WERI-Rb-1 (cell line): ENCODE measurements at regions not wholly inside any gene's neighbourhood (a gene's known extent, or its start where the extent isn't known, plus 50 kb on each side); places are given as distances from the start of the nearest gene placed in this dataset.
A peak's percentile ranks its signal among the peaks of the same experiment; 100 is the strongest.

Experiments
- DNase-seq: peaks from one replicate; pipeline ENCODE4 v3.0.0-alpha.2; 2020
- H3K27ac ChIP-seq: fragments of 250-450 bp; sonication (Bioruptor Pico); 2 replicates; pipeline ENCODE4 v1.5.1; 2020; ENCODE audit warnings: mild to moderate bottlenecking, moderate library complexity
- H3K27me3 ChIP-seq: fragments of 250-450 bp; sonication (Bioruptor Pico); 2 replicates; pipeline ENCODE4 v1.5.1; 2021; ENCODE audit warnings: mild to moderate bottlenecking, low read depth, moderate library complexity; ENCODE audit not compliant: insufficient read depth, severe bottlenecking
- H3K36me3 ChIP-seq: fragments of 250-450 bp; sonication (Bioruptor Pico); 2 replicates; pipeline ENCODE4 v1.5.1; 2020; ENCODE audit warnings: mild to moderate bottlenecking, moderate library complexity
- H3K4me3 ChIP-seq: 2 replicates; pipeline ENCODE4 v1.5.1; 2011; ENCODE audit warnings: low read depth, mild to moderate bottlenecking, control low read depth, low read length
- H3K9me3 ChIP-seq: fragments of 250-450 bp; sonication (Bioruptor Pico); 2 replicates; pipeline ENCODE4 v1.5.1; 2021; ENCODE audit warnings: mild to moderate bottlenecking, moderate library complexity; ENCODE audit not compliant: severe bottlenecking
- CTCF ChIP-seq: IDR thresholded peaks from 2 replicates; pipeline ENCODE4 v1.5.1; 2011; ENCODE audit warnings: low read depth, mild to moderate bottlenecking, control low read depth, inconsistent platforms, low read length

DNA sequence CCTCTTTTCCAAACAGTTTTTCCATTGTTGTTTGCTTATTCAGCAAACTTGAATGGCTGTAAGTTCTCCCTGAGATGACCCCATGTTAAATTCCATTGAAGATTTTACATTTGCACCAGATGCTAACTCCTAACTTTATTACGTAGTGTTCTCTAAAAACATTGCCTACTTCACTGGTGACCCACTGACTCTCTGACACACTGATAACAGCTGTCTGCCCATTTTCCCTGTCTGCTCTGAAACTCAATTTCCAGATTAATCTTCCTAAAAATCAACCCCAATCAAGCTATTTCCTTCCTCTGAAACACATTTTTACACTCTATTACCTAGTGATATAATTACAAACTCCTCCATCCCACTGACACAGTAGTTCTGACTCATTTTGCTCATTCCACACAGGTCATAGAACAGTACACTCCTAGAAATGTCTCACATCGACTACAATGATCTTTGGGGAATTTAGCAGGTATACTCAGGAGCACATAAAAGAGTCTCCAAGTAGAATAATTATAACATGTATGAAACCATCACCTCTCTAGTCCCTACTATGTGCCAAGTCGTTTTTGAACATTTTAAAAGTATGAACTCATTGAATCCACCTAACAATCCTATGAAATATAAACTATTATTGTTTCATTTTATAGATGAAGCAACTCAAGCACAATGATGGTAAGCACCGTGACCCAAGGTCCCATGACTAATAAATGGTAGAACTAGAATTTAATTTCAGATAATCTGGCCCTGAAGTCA, 210.9 kb downstream of the SLIT2 start:
- Histone ChIP-seq H3K4me3 (no peak overlapping the region), H3K9me3 (no peaks in the 10 kb centered on the region), H3K36me3 (no peaks in the 10 kb centered on the region), H3K27me3 (no peaks in the 10 kb centered on the region), H3K27ac (no peak overlapping the region)
- no peak for TF ChIP-seq CTCF
- no peak for DNase-seq

DNA sequence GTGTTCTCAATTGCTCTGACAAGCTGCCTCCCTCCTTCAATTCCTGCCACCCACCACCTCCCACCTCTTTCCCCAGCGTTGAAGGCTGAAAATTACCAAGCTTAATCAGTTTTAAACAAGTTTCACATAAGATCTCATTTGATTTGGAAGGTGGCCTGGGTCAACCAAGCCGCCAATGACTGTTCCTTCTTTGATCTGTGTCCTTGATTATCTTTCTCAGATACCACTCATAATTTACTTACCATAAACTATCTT, 211.4 kb downstream of the SLIT2 start:
- H3K27me3 ChIP-seq: no peaks in the 10 kb centered on the region
- DNase-seq: no peak
- H3K9me3 ChIP-seq: no peaks in the 10 kb centered on the region
- H3K27ac ChIP-seq: no peak overlapping the region
- H3K4me3 ChIP-seq: no peak overlapping the region
- no peak for TF ChIP-seq CTCF
- no peaks in the 10 kb centered on the region for H3K36me3 ChIP-seq

- Histone ChIP-seq H3K36me3 (no peaks in the 10 kb centered on the region), H3K27ac (no peak overlapping the region), H3K9me3 (no peaks in the 10 kb centered on the region), H3K27me3 (no peaks in the 10 kb centered on the region), H3K4me3 (no peak overlapping the region)
- no peak for TF ChIP-seq CTCF
- DNase-seq: no peak
Measured at GRCh38 chr4:20464381-20464780, 212.7 kb downstream of the SLIT2 start.

DNA sequence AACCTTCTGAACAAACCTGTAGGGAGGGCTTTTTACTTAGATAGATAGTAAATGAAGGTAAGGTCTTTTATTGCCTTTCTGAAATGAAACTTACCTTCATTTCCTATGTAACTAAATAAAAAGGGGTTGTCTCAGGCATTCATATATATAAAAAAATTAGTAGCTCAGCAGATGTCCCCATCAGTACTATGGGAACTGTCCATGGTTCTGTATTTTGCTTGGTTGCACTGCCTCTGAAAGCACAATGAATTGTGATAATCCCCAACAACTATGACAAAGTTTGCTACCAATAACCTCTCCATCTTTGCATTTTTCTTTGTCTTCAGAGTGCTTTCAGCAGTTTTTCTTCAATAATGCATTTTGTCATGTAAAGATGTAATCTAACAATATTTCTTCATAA, 222.4 kb downstream of the SLIT2 start:
- no peak for DNase-seq

GRCh38 chr4:20478412-20478811, 221.8 kb upstream of the PACRGL start:
- H3K36me3 ChIP-seq: no peaks in the 10 kb centered on the region
- H3K27me3 ChIP-seq: no peaks in the 10 kb centered on the region
- TF ChIP-seq CTCF: no peak
- H3K9me3 ChIP-seq: no peaks in the 10 kb centered on the region
- no peak for DNase-seq
- peak overlapping the region; percentile 3; the same call in 1 of the 2 replicates for H3K27ac ChIP-seq
- no peak overlapping the region for H3K4me3 ChIP-seq

More for the DNA sequence above, 222.4 kb downstream of the SLIT2 start:
- H3K36me3 ChIP-seq: no peaks in the 10 kb centered on the region
- no peaks in the 10 kb centered on the region for H3K27me3 ChIP-seq
- H3K4me3 ChIP-seq: no peak overlapping the region
- TF ChIP-seq CTCF: no peak
- H3K9me3 ChIP-seq: no peaks in the 10 kb centered on the region
- H3K27ac ChIP-seq: no peak overlapping the region
